Right forelimb (tissue), 1 donor: ENCODE measurements at regions not wholly inside any gene's neighbourhood (a gene's known extent, or its start where the extent isn't known, plus 50 kb on each side); places are given as distances from the start of the nearest gene placed in this dataset.

ENCODE experiments used
- DNase-seq: peaks from one replicate; pipeline ENCODE4 v3.0.0-alpha.2; 2018

DNA sequence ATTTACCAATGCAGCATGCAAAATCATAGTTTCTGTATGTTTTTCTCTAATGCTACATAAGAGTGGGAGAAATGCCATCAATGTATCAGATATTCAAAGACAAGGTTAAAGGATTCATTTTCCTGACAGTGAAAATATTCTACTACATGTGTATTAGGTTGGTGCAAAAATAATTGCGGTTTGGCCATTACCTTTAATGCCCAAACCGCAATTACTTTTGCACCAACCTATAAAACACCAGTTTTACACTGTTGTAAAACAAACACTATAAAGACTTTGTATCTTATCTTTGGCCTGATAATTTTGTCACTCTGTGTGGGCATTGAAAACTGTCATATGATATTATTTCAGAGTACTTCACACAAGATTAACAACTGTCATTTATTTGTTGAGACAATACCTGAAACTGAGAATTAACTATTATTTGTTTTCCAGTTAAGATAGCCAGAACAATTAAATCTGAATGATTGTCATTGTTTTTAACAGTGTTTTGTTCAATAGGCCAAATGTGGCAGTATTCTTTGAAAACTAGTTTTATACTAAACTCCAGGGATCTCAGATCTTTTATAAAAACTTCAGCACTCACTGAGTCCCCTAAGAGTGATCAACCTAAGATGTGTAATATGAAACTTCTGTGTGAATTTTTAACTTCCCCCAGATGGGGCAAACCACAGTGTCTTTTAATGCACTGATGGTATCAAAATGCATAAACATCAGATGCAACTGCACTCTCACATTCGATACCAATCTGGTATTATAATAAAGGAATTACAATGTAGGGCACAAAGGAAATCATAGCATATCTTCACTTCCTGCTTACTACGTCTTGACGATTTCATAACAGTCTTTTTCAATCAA, 53.8 kb upstream of the FBN2 start:
- no peak for DNase-seq

DNA sequence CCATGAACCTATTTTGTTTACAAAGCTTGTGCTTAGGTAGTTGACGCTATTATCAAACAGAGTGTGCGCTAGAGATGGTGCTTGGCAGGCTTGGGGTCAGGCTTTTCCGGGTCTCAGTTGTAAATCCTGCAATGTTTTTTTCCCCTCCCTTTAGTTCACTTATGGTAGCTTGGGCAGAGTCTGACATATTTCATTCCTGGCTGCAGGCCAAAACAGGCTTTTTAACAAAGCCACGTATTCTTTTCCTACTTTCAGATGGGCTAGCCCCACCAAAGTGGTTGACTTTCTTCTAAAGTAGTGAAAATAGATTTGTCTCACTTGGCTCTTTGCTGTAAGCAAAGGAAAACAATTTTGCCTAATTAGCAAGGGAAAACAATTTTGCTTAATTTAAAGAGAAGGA, 58.0 kb upstream of the FBN2 start:
- DNase-seq: no peak

DNA sequence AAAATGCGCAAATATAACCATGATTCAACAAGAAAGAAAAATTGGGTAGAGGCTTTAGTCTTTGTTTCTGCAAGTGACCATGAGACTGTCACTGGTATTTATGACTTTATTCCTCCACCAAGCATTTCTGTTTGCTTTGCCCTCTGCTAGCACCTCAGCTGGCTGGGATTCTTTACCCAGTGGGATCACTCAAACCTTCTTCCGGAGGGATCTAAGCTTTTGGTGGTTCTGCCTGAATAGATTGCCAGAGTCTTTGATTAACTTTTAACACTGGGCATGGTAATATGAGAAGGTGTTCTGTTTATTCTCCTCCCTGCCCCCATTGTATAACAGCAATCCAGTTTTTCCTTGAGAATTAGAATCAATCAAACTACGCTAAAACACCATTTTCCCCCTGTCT, 59.1 kb upstream of the FBN2 start:
- DNase-seq: no peak

DNA sequence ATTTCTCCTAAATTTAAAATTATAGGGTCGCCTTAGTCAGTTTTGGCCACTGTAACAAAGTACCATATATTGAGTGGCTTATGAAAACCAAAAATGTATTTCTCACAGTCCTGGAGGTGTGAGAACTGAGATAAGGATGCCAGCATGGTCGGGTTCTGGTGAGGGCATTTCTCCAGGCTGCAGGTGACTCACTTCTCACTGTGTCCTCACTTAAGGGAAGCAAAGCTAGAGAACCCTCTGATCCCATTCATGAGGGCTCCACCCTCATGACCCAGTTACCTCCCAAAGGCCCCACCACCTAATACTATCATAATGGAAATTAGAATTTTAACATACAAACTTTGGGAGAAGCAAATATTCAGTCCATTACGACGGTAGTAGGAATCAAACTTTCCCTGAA, 75.1 kb upstream of the FBN2 start:
- no peak for DNase-seq

DNA sequence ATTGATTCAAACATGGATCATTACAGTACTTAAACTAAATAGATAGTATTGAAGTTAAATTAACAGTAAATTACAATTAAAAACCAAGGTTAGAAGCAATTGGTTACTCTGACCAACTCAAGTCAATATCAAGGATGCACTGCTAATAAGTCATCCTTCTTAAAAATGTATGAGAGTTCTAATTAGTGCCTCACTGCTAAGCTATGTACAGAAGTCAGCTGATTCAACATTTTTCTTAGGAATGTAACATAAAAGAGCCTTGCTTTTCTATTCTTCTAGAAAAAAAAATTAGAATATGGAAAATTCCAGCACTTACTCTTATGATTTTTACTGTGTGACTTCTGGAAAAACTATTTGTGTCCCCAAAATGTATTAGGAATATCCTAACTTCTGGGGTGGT, 75.7 kb upstream of the FBN2 start:
- DNase-seq: no peak

DNA sequence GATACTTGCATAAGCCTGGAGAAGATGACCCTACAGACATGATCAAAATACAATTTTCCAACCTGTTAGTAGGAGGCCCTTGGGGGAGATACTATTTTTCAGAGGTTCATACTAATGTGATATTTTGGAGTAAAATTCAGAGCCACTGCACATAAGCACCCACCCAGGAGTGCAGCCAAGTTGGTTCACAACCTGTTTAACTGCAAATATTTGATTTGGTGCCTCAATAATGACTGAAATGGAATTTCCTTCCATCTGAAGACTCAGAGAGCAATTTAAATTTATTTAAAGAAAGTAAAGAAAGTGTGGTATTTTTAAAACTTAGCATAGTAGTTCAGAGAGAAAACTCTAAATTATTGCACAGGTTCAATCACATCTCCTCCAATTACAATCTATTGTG, 77.5 kb upstream of the FBN2 start:
- DNase-seq: no peak

DNA sequence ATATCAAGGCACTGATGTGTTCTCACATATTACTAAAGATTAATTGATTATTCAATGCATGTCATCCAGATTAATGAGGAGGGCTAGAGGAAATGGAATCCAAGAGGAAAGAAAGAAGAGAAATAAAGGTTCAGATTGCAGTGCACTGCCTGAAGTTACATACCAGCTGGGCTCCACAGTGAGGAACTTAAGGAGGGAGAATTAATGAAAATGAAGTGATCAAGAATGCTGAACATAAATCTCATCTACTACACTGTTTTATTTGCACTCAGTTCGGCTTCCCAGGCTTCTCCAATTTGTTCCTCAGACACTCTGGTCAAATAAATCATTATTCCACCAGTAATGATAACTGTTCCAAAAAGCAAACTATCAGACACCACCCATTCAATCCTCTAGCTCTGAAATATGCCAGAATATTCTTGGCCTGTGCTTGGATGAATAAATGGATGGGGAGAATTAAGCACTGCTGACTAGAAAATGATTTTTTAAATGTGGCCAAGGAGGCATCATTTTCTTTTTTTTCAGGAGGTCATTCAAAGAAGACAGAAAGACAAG, 88.6 kb upstream of the FBN2 start:
- DNase-seq: no peak

DNA sequence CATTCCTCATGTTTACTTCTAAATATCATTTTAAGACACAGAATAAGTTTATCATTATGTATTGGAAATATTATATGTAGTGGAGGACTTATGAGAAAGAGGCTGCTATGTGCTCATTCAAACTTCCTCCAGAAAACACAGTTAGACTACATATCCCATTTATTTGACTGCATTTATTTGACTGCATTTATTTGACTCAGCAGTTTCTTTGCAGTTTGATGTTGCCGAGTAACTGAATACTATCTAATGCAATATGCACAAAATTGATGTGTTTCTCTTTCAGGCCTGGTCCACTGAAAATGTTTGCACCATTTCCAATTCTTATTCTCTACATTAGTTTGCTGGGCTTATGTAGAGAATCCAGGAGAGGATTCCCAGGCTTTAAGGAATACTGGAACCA, 89.9 kb upstream of the FBN2 start:
- DNase-seq: no peak

DNA sequence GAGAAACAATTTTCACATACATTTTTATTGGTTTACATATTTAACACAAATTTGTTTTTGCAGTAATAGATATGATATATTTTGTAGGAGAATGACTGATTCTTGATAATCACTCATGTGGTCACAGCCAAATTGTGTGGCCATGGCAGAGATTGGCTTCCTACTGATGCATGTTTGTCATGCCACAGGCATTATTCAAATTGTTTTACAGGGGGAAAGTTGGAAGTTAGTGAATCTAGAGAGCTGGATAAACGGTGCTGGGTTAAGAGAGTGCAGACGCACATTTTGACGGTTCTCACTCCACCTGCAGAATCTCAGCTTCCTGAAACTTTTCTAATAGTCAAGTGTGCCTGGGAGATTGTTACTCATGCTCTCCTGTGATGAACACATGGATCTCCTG, 91.1 kb upstream of the FBN2 start:
- DNase-seq: no peak

DNA sequence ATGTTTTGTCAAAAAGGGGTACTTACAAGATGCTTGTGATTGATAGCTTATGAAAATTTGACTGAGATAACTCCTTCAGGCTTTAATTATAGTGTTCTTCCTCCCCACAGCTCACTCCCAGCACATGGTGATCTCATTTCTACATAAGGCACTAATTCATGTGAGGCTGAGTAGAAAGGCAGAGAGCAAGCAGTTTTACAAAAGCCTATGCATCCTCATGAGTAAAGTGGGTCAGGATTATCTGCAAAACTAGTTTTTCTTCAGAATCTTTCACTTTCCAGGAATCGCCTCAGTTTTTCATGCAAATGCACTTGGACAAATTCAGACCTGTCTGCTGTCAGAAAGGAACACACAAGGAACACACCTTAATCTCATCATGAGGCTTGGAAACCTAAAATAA, 92.1 kb upstream of the FBN2 start:
- no peak for DNase-seq

DNA sequence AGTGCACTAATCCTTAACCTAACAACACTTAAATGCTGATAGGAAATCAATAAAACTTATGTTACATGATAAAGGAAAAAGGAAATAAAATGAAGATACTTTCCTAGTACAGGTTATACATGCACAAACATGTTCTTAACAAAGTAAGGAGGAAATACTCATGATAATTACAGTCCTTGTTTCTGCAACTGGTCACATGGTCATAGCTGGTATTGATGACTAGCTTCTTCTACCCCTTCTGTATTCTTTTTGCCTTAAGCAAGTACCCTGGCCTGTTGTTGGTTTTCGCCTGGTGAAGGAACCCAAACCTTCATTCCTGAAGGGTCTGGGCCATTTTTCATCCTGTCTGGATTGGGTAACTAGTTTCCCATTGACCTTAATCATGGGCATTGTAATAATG, 93.7 kb upstream of the FBN2 start:
- DNase-seq: no peak

DNA sequence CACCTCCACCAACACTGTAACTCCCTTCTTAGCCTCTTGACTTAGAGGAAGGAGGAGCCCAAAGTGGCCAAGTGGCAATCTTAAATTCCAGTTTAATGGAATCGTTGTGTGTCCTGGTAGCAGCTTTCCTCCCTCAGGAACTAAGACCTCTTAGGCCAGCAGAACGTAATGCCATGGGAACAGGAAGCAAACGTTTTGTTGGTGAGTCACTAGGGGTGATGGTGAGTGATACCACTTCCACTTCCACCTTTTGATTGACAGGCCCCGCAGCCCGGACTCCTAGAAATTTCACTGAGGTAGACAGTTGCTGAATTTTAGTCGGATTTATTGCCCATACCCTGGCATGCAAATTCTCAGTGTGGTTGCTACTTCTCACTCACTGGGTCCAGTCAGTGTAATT, 94.2 kb upstream of the FBN2 start:
- no peak for DNase-seq

DNA sequence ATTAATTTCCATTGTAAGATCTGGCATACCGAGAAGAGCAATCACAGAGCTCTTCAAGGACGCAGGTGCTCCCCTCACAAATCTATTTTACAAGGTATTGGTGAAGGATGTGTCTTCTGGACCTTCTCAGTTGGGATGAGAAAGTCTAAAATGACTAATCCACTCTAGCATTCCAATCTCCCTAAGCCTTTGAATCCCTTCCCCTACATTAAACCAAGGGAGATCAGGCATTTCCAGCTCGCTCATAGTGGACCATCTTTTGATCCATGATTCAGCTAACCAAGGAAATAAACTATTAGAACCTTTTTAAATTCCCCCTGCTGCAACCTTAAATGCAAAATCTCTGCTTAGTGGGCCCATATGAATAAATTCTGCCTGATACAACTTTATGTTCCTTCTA, 95.9 kb upstream of the FBN2 start:
- no peak for DNase-seq

DNA sequence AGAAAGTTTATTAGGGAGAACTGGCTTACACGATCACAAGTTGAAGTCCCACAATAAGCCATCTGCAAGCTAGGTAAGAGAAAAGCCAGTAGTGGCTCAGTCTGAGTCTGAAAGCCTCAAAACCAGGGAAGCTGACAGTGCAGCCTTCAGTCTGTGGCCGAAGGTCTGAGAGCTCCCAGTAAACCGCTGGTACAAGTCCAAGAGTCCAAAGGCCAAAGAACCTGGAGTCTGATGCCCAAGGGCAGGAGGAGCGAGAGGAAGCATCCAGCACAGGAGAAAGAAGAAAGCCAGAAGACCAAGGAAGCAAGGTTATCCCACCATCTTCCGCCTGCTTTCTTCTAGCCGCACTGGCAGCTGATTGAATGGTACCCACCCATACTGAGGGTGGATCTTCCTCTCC, 97.3 kb upstream of the FBN2 start:
- no peak for DNase-seq

DNA sequence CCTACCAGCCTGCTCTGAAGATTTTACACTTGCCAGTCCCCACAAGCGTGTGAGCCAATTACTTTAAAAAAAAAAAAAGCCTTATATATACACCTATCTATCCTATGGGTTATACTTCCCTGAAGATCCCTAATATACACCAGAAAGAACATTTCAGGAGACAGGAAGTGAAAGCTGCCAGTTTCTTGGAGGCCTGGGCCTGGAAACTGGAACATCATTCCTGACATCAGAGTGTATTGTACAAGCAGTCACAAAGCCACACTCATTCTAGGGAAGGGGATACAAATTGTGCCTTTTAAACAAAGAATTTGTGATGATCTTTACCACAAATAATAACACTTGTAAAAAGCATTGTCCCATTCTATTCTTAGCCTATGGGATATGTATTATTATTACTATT, 98.3 kb upstream of the FBN2 start:
- DNase-seq: no peak

DNA sequence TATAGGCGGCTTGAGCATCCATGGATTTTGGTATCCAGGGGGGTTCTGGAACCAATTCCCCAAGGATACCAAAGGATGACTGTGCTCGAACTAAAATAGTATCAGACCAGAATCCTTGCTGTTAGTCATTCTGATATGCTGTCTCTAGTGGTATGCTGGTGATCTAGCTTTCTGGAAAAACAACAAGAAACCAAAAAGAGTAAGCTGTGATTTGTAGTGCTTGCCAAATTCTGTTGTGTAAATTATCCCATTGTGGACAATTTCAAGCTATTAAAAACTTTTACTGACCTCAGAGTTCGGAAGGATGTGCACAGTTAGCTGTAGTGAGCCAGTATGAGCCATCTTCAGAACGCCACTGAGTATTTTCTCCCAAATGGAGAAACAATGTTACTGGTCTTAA, 99.0 kb upstream of the FBN2 start:
- no peak for DNase-seq

DNA sequence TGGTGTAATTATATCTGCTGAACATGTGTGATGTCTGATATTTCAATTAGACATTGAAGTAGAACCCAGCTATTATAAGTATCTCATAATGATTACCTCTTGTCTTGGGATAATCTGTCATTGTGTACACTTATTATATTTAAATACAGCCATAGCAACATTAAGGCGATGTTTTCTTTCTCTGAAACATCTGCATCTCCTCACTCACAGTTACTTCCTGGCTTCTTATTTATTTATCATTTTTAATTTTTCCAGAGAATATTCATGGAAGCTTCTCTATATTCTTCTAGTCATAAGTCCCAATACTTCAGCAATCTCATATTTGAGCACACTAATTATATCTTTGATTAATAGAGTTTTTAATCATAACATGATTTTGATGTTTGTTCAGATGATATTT, 103.8 kb upstream of the FBN2 start:
- no peak for DNase-seq

DNA sequence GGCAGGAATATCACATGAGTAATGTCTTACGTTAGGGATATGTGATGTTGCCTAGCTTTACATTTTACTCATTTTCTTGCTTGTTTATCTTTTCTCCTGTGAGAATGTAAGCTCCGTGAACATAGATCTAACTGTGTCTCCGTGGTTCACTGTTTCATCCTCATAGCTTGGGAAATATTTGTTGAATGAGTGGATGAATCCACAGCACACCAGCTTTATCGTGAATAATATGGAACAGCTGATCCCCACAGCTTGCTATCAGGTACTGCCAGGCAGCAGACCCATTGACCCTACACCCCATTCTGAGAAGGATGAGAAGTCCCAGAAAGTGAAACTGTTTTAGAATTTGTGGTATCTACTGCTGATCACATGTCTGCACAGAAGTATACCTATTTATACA, 106.8 kb upstream of the FBN2 start:
- no peak for DNase-seq

DNA sequence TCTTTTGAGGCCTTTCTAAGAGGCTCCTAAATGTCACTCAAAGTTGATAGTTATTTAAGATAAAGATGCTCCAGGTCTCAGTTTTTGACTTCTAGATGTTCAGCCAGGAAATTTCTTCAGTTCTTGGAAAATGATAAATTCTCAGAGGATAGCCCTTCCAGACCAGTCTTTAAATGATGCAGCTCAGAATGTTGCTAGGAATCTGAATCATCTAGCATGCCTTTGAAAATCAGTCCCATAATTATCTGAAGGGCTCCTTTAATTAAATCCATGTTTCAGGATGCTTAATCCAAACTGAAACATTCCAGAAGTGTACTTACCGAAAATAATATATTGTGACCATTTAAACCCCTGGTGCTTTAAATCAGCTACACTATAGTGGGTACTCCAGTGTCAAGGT, 107.5 kb upstream of the FBN2 start:
- no peak for DNase-seq

DNA sequence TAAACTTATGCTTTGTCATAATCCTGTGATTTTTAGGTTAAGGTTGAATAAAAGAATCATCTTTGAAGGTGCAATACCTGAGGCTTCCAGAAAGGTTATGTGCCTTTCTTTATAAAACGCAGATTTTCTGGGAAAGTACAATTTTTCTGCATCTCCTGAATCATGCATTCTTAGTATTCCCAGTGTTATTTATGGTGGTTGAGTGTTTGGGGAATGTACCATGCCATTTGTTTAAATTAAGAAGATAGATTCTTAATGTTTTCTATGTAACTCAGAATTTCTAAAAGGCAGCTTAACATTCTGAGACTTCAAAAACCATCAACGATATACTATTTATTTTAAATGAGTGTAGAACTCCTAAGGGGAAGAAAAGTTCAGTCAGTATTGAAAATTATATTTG, 108.1 kb upstream of the FBN2 start:
- no peak for DNase-seq

DNA sequence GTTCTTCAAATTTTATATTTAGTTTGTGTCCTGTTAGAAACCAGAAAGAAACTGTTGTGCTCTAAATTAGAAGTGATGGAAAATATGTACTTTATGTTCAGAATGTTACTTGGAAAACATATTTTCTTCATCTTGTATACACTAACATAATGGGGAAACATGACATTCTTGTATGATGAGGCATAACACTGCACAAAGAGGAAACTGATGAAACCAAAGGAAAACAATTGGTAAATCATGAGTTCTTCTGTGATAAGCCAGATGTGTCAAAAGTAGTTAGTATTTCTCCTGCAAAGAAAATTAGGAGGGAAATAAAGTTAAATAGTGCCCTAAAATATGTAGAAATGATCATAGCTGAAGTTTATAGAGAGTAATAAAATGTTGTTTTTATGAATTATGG, 111.1 kb upstream of the FBN2 start:
- no peak for DNase-seq

DNA sequence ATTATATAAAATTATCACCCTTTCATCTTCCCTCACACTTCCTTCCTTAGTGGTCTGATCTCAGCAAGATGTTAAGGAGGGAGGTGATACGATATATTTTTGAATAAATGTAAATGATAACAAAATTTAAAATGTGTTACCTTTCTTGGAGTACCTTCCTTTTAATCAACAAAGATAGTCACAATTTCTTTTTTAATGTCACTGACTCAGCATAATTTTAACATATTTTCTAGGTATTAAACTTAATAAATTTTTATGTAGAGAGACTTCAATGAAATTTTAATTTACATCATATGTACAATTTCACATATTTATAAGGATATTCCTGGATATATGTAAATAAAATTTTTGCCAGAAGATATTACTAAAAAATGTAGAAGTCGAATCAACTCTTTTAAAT, 125.0 kb upstream of the FBN2 start:
- DNase-seq: no peak

DNA sequence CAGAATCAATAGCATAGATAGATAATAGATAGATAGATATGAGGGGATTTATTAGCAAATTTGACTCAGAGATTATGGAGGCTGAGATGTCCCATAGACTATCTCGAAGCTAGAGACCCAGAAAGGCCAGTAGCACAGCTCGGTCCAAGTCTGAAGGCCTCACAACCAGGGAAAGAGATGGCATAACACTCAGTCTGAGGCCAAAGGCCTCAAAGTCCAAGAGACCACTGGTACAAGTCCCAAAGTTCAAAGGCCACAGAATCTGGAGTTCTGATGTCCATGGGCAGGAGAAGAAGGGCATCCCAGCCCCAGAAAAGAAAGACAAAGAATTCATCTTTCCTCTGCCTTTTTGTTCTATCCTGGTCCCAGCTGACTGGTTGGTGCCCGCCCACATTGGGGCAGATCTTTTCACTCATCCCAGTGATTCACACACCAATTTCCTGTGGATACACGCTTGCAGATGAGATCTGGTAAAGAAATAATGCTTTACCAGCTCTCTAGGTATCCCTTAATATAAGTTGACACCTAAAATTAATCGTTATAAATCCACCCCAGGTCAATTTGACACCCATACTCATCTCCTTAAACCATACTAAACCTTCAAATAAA, 127.8 kb upstream of the FBN2 start:
- DNase-seq: no peak

DNA sequence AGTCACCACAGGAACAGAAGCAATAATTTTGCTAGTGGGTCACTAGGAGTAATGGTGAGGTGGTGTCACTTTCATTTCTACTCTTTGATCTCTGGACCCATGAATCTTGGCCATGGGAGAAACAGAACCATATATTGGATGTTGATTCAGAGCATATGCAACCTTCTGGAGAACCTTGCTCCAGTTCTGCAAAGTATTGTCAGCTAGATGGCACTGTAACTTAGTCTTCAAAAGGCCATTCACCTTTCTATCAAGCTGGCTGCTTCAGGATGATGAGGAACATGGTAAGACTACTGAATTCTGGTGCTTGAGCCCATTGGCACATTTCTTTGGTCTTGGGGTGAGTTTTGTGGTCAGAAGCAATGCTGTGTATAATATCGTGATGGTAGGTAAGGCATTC, 129.1 kb upstream of the FBN2 start:
- no peak for DNase-seq

DNA sequence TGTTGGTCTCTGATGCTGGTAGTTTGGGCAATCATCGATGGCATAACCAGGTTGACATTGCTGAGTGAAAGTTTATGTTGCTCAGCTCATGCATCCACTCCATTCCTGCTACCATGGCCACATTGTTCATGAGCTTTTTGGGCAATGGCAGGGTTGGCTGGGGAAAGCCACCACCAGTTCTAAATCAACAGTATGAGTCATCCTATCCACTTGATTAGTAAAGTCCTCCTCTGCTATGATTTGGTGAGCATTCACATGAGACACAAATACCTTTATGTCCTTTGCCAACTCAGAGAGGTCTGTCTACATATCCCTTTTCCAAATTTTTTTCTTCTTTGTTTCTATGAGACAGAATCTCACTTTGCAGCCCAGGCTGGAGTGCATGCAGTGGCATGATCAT, 129.7 kb upstream of the FBN2 start:
- DNase-seq: no peak
